Fibroblast of the aortic adventitia (primary cell): ENCODE measurements at regions not wholly inside any gene's neighbourhood (a gene's known extent, or its start where the extent isn't known, plus 50 kb on each side); places are given as distances from the start of the nearest gene placed in this dataset.

Source experiments
- DNase-seq: peaks from one replicate; pipeline ENCODE4 v3.0.0-alpha.2; 2010; ENCODE audit warnings: low read depth
- H3K4me3 ChIP-seq: 2 replicates; pipeline ENCODE4 v1.5.1; 2011; ENCODE audit warnings: low read depth, mild to moderate bottlenecking, control low read depth, low read length, moderate library complexity
- CTCF ChIP-seq: IDR thresholded peaks from 2 replicates; pipeline ENCODE4 v1.5.1; 2011; ENCODE audit warnings: mild to moderate bottlenecking, low read length, control low read depth, inconsistent platforms; ENCODE audit not compliant: insufficient read depth

DNA sequence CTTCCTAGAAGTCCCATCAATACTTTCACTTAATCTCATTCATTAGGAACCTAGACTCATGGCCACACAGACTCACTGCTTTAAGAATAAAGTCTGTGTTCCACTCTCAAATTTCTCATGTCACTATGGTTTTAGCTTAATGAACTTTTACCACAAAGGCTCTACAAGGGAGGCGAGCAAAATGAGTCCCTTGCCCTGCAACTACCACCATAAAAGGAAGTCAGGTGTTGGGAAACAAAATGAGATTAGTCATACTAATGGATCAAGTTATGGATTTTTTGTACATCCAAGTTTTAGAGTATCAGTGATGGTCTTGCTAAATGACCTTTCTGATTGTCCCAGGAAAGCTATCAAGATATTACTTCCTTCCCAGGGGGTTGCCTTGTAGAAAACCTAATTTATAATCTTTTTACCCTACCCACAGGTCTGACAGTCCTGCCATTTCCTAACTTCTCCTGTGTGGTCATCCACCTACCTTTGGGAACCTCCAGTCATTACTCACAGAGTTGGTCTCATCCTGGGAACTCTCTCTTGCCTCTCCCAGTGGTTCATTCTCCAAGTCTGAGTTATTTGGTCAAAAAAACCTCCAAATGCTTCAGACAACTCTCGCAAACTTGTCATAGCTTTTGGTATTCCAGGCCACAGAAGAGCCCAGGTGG lies 51.8 kb upstream of the SLC16A1 start:
- DNase-seq = no peak
- H3K4me3 ChIP-seq = no peak overlapping the region
- no peak for TF ChIP-seq CTCF

- no peak for DNase-seq
- H3K4me3 ChIP-seq = no peak overlapping the region
- no peak for TF ChIP-seq CTCF
Observed at GRCh38 chr1:113008365-113008714, 52.3 kb upstream of the SLC16A1 start.

- TF ChIP-seq CTCF = no peak
- no peak for DNase-seq
- no peak overlapping the region for H3K4me3 ChIP-seq
Observed at GRCh38 chr1:113012149-113012548, 56.2 kb upstream of the SLC16A1 start.

- H3K4me3 ChIP-seq = no peak overlapping the region
- TF ChIP-seq CTCF = no peak
- DNase-seq = no peak
Observed at GRCh38 chr1:113013823-113014222, 57.8 kb upstream of the SLC16A1 start.

GRCh38 chr1:113014508-113014907 lies 58.5 kb upstream of the LRIG2 start:
- TF ChIP-seq CTCF = no peak
- no peak overlapping the region for H3K4me3 ChIP-seq
- no peak for DNase-seq

- TF ChIP-seq CTCF = no peak
- DNase-seq = no peak
- no peak overlapping the region for H3K4me3 ChIP-seq
Observed at GRCh38 chr1:113018911-113019310, 54.1 kb upstream of the LRIG2 start.
